Effector memory CD4-positive, alpha-beta T cell (primary cell): ENCODE measurements at regions not wholly inside any gene's neighbourhood (a gene's known extent, or its start where the extent isn't known, plus 50 kb on each side); places are given as distances from the start of the nearest gene placed in this dataset.

Source experiments
- DNase-seq, 3 donors: peaks; one replicate each; pipeline ENCODE4 v3.0.0-alpha.2; 2020
- H3K27ac ChIP-seq: 2 replicates; pipeline ENCODE4 v1.7.0; 2013; ENCODE audit warnings: mild to moderate bottlenecking, low read length, moderate library complexity; ENCODE audit not compliant: insufficient read depth, poor library complexity, severe bottlenecking
- H3K27me3 ChIP-seq: replicated peaks from 2 replicates; pipeline ENCODE4 v1.7.0; 2013; ENCODE audit warnings: mild to moderate bottlenecking, low read length; ENCODE audit not compliant: insufficient read depth, control insufficient read depth, poor library complexity, severe bottlenecking
- H3K36me3 ChIP-seq: 2 replicates; pipeline ENCODE4 v1.7.0; 2013; ENCODE audit warnings: mild to moderate bottlenecking, low read length, moderate library complexity; ENCODE audit not compliant: control insufficient read depth, insufficient read depth
- H3K4me1 ChIP-seq: 2 replicates; pipeline ENCODE4 v1.7.0; 2013; ENCODE audit warnings: low read length, mild to moderate bottlenecking; ENCODE audit not compliant: control insufficient read depth, insufficient read depth, poor library complexity, severe bottlenecking
- H3K4me3 ChIP-seq: 2 replicates; pipeline ENCODE4 v1.7.0; 2013; ENCODE audit warnings: low read length, low read depth, mild to moderate bottlenecking; ENCODE audit not compliant: insufficient read depth, poor library complexity, severe bottlenecking
- H3K9me3 ChIP-seq: 2 replicates; pipeline ENCODE4 v1.7.0; 2013; ENCODE audit warnings: mild to moderate bottlenecking, low read length, moderate library complexity; ENCODE audit not compliant: control insufficient read depth

- H3K9me3 ChIP-seq = no peaks in the 10 kb centered on the region
- no peak for DNase-seq
- H3K36me3 ChIP-seq = no peaks in the 10 kb centered on the region
- no peaks in the 10 kb centered on the region for H3K4me1 ChIP-seq
- H3K4me3 ChIP-seq = no peak overlapping the region
- H3K27me3 ChIP-seq = no peaks in the 10 kb centered on the region
- H3K27ac ChIP-seq = no peak overlapping the region
These were observed 277.2 kb upstream of the HSF2 start for GRCh38 chr6:122122202-122122601.

- no peak overlapping the region for H3K27ac ChIP-seq
- H3K4me1 ChIP-seq = no peaks in the 10 kb centered on the region
- H3K36me3 ChIP-seq = no peaks in the 10 kb centered on the region
- H3K27me3 ChIP-seq = no peaks in the 10 kb centered on the region
- DNase-seq = no peak
- no peak overlapping the region for H3K4me3 ChIP-seq
- H3K9me3 ChIP-seq = no peaks in the 10 kb centered on the region
These were observed 276.8 kb upstream of the HSF2 start for GRCh38 chr6:122122686-122123085.

GRCh38 chr6:122124908-122125307, 274.5 kb upstream of the HSF2 start:
- Histone ChIP-seq H3K36me3 (no peaks in the 10 kb centered on the region), H3K4me3 (no peak overlapping the region), H3K9me3 (no peaks in the 10 kb centered on the region), H3K4me1 (no peaks in the 10 kb centered on the region), H3K27ac (no peak overlapping the region), H3K27me3 (no peaks in the 10 kb centered on the region)
- no peak for DNase-seq

GRCh38 chr6:122126894-122127293, 272.6 kb upstream of the HSF2 start:
- H3K27me3 ChIP-seq = no peaks in the 10 kb centered on the region
- no peak for DNase-seq
- no peak overlapping the region for H3K4me3 ChIP-seq
- H3K4me1 ChIP-seq = no peaks in the 10 kb centered on the region
- no peaks in the 10 kb centered on the region for H3K9me3 ChIP-seq
- H3K36me3 ChIP-seq = no peaks in the 10 kb centered on the region
- H3K27ac ChIP-seq = no peak overlapping the region

GRCh38 chr6:122128445-122128844, 271.0 kb upstream of the HSF2 start:
- no peaks in the 10 kb centered on the region for H3K4me1 ChIP-seq
- H3K4me3 ChIP-seq = no peak overlapping the region
- DNase-seq = no peak
- H3K36me3 ChIP-seq = no peaks in the 10 kb centered on the region
- H3K27ac ChIP-seq = no peak overlapping the region
- H3K27me3 ChIP-seq = no peaks in the 10 kb centered on the region
- no peaks in the 10 kb centered on the region for H3K9me3 ChIP-seq

GRCh38 chr6:122129313-122130025, 270.0 kb upstream of the HSF2 start:
- no peak overlapping the region for H3K27ac ChIP-seq
- H3K9me3 ChIP-seq = no peaks in the 10 kb centered on the region
- no peak for DNase-seq
- H3K36me3 ChIP-seq = no peaks in the 10 kb centered on the region
- H3K27me3 ChIP-seq = no peaks in the 10 kb centered on the region
- no peaks in the 10 kb centered on the region for H3K4me1 ChIP-seq
- no peak overlapping the region for H3K4me3 ChIP-seq

GRCh38 chr6:122130026-122130348, 269.5 kb upstream of the HSF2 start:
- no peak overlapping the region for H3K4me3 ChIP-seq
- DNase-seq = no peak

GRCh38 chr6:122130518-122130917, 268.9 kb upstream of the HSF2 start:
- Histone ChIP-seq H3K27me3 (no peaks in the 10 kb centered on the region), H3K4me1 (no peaks in the 10 kb centered on the region), H3K27ac (no peak overlapping the region), H3K36me3 (no peaks in the 10 kb centered on the region), H3K4me3 (no peak overlapping the region), H3K9me3 (no peaks in the 10 kb centered on the region)
- DNase-seq = no peak

More at GRCh38 chr6:122130026-122130348, 269.5 kb upstream of the HSF2 start:
- no peaks in the 10 kb centered on the region for H3K36me3 ChIP-seq
- H3K4me1 ChIP-seq = no peaks in the 10 kb centered on the region
- no peaks in the 10 kb centered on the region for H3K9me3 ChIP-seq
- no peaks in the 10 kb centered on the region for H3K27me3 ChIP-seq
- no peak overlapping the region for H3K27ac ChIP-seq

GRCh38 chr6:122136386-122136785, 263.1 kb upstream of the HSF2 start:
- H3K9me3 ChIP-seq = no peaks in the 10 kb centered on the region
- no peaks in the 10 kb centered on the region for H3K36me3 ChIP-seq
- no peak overlapping the region for H3K4me3 ChIP-seq
- no peak for DNase-seq
- H3K27ac ChIP-seq = no peak overlapping the region
- no peaks in the 10 kb centered on the region for H3K27me3 ChIP-seq
- H3K4me1 ChIP-seq = no peaks in the 10 kb centered on the region

GRCh38 chr6:122140031-122140430, 259.4 kb upstream of the HSF2 start:
- Histone ChIP-seq H3K9me3 (no peaks in the 10 kb centered on the region), H3K27ac (no peak overlapping the region), H3K4me3 (no peak overlapping the region), H3K36me3 (no peaks in the 10 kb centered on the region), H3K4me1 (no peaks in the 10 kb centered on the region), H3K27me3 (no peaks in the 10 kb centered on the region)
- no peak for DNase-seq
